ENCODE measurements at regions not wholly inside any gene's neighbourhood (a gene's known extent, or its start where the extent isn't known, plus 50 kb on each side); places are given as distances from the start of the nearest gene placed in this dataset.

GRCh38 chr16:66197668-66198278, 168.7 kb upstream of the CDH5 start:
- H3K4me1 ChIP-seq = peaks cover 0 to 4% (median 0%) of the 10 kb centered on the region in 4 donors
- 47 to 69% (median 62%) methylated on average over 4 of the region's 4 CpGs for WGBS, 5 donors
- intact Hi-C loops (cut with DNase I; ENCODE audit: low total_unique reads) = no loop called here
- H3K27me3 ChIP-seq = no peaks in the 10 kb centered on the region
- H3K27ac ChIP-seq = no peak overlapping the region
- no peak overlapping the region for H3K4me3 ChIP-seq
- H3K36me3 ChIP-seq = no peaks in the 10 kb centered on the region
- DNase-seq = no peak
- TF ChIP-seq POLR2A (IDR thresholded peaks at IDR 0.05) (no peak), EP300 (IDR thresholded peaks at IDR 0.05) (no peak), CTCF (IDR thresholded peaks at IDR 0.05) (no peak), POLR2AphosphoS5 (IDR thresholded peaks at IDR 0.05) (no peak)
- H3K9me3 ChIP-seq = no peaks in the 10 kb centered on the region

GRCh38 chr16:66196770-66197169, 169.7 kb upstream of the CDH5 start:
- H3K9me3 ChIP-seq = no peaks in the 10 kb centered on the region
- no peak overlapping the region for H3K27ac ChIP-seq
- WGBS, 5 donors = 63 to 81% (median 71%) methylated on average over 3 of the region's 3 CpGs
- TF ChIP-seq EP300 (IDR thresholded peaks at IDR 0.05) (no peak), CTCF (IDR thresholded peaks at IDR 0.05) (no peak), POLR2AphosphoS5 (IDR thresholded peaks at IDR 0.05) (no peak), POLR2A (IDR thresholded peaks at IDR 0.05) (no peak)
- no peak for DNase-seq
- peaks cover 0 to 4% (median 0%) of the 10 kb centered on the region in 4 donors for H3K4me1 ChIP-seq
- H3K4me3 ChIP-seq = no peak overlapping the region
- H3K36me3 ChIP-seq = no peaks in the 10 kb centered on the region
- no peaks in the 10 kb centered on the region for H3K27me3 ChIP-seq
- intact Hi-C loops (cut with DNase I; ENCODE audit: low total_unique reads) = no loop called here

- intact Hi-C loops (cut with DNase I; ENCODE audit: low total_unique reads) = no loop called here
- Histone ChIP-seq H3K4me1 (peaks cover 0 to 4% (median 0%) of the 10 kb centered on the region in 4 donors), H3K27me3 (peaks cover 0 to 7% (median 0%) of the 10 kb centered on the region in 3 donors), H3K36me3 (no peaks in the 10 kb centered on the region), H3K9me3 (no peaks in the 10 kb centered on the region), H3K4me3 (no peak overlapping the region), H3K27ac (no peak overlapping the region)
- no peak for DNase-seq
- TF ChIP-seq POLR2A (IDR thresholded peaks at IDR 0.05) (no peak), POLR2AphosphoS5 (IDR thresholded peaks at IDR 0.05) (no peak), EP300 (IDR thresholded peaks at IDR 0.05) (no peak), CTCF (IDR thresholded peaks at IDR 0.05) (no peak)
These were observed 171.6 kb upstream of the CDH5 start for GRCh38 chr16:66194866-66195265.

GRCh38 chr16:66193543-66194229, 172.8 kb upstream of the CDH5 start:
- H3K4me1 ChIP-seq = peaks cover 0 to 3% (median 0%) of the 10 kb centered on the region in 4 donors
- TF ChIP-seq EP300 (IDR thresholded peaks at IDR 0.05) = no peak
- no peak for TF ChIP-seq CTCF (IDR thresholded peaks at IDR 0.05)
- no peak for TF ChIP-seq POLR2A (IDR thresholded peaks at IDR 0.05)
- no peak for TF ChIP-seq POLR2AphosphoS5 (IDR thresholded peaks at IDR 0.05)
- no peak overlapping the region for H3K27ac ChIP-seq
- no peak for DNase-seq
- no peaks in the 10 kb centered on the region for H3K36me3 ChIP-seq
- intact Hi-C loops (cut with DNase I; ENCODE audit: low total_unique reads) = no loop called here
- H3K27me3 ChIP-seq = peaks cover 0 to 14% (median 0%) of the 10 kb centered on the region in 3 donors
- H3K4me3 ChIP-seq = no peak overlapping the region
- H3K9me3 ChIP-seq = no peaks in the 10 kb centered on the region
- 76 to 90% (median 81%) methylated on average over 5 of the region's 5 CpGs for WGBS, 5 donors
